Karpas-422 (cell line): ENCODE measurements at regions not wholly inside any gene's neighbourhood (a gene's known extent, or its start where the extent isn't known, plus 50 kb on each side); places are given as distances from the start of the nearest gene placed in this dataset.

Experiments
- DNase-seq: peaks from one replicate; pipeline ENCODE4 v3.0.0-alpha.2; 2015
- H2AFZ ChIP-seq: fragments of 200-600 bp; sonication (generic); 2 replicates; pipeline ENCODE4 v1.6.1; 2014; ENCODE audit warnings: antibody characterized with exemption, low read length, mixed read lengths
- H3K27ac ChIP-seq: fragments of 200-600 bp; sonication (generic); 2 replicates; pipeline ENCODE4 v1.5.1; 2014; ENCODE audit warnings: mild to moderate bottlenecking, low read length, moderate library complexity
- H3K27me3 ChIP-seq: fragments of 200-600 bp; sonication (generic); 2 replicates; pipeline ENCODE4 v1.6.1; 2014; ENCODE audit warnings: low read length, mixed read lengths
- H3K36me3 ChIP-seq: fragments of 200-600 bp; sonication (generic); 2 replicates; pipeline ENCODE4 v1.6.1; 2014; ENCODE audit warnings: low read length, mixed read lengths; ENCODE audit not compliant: insufficient read depth
- H3K4me1 ChIP-seq: fragments of 200-600 bp; sonication (generic); 2 replicates; pipeline ENCODE4 v1.6.1; 2014; ENCODE audit warnings: mild to moderate bottlenecking, low read length, mixed read lengths
- H3K4me2 ChIP-seq: fragments of 200-600 bp; sonication (generic); 2 replicates; pipeline ENCODE4 v1.6.1; 2014; ENCODE audit warnings: low read length, low read depth, mild to moderate bottlenecking; ENCODE audit not compliant: poor library complexity, severe bottlenecking
- H3K4me3 ChIP-seq: fragments of 200-600 bp; sonication (generic); 2 replicates; pipeline ENCODE4 v1.5.1; 2014; ENCODE audit warnings: mild to moderate bottlenecking, antibody characterized with exemption, low read length, mixed read lengths
- H3K79me2 ChIP-seq: fragments of 200-600 bp; sonication (generic); 2 replicates; pipeline ENCODE4 v1.6.1; 2014; ENCODE audit warnings: mild to moderate bottlenecking, low read length, mixed read lengths
- H3K9ac ChIP-seq: fragments of 200-600 bp; sonication (generic); 2 replicates; pipeline ENCODE4 v1.6.0; 2014; ENCODE audit warnings: low read length
- H3K9me2 ChIP-seq: fragments of 200-600 bp; sonication (generic), shearing (Covaris generic); replicated peaks from 2 replicates; pipeline ENCODE4 v1.6.0; 2014; ENCODE audit warnings: mild to moderate bottlenecking, low read length, moderate library complexity; ENCODE audit not compliant: insufficient read depth
- H3K9me3 ChIP-seq: fragments of 300-700, 200-600 bp; sonication (generic); 2 replicates; pipeline ENCODE4 v1.6.1; 2014; ENCODE audit warnings: low read length, mixed read lengths
- H4K20me1 ChIP-seq: fragments of 200-600 bp; sonication (generic); 2 replicates; pipeline ENCODE4 v1.6.1; 2014; ENCODE audit warnings: mild to moderate bottlenecking, antibody characterized with exemption, low read length, low read depth; ENCODE audit not compliant: insufficient read depth

DNA sequence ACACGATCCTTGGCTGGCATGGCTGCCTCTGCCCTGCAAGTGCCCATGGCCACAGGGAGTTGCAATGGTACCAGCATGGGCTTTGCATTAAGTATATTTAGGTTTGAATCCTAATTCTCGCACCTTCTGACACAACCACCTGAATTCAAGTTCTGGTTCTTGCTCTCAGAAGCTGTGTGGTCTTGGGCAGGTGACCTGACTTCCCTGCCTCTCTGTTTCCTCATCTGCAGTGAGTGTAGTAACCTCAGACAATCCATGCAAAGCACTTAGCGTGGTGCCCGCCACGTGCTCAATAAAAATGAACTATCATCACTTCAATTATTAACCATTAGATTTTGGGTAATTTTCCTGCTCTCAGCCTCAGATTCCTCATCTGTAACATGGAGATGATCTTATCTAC lies 378.8 kb upstream of the ARID1B start:
- Histone ChIP-seq H4K20me1 (no peaks in the 10 kb centered on the region), H3K27ac (no peak overlapping the region), H3K9me2 (no peaks in the 10 kb centered on the region), H3K79me2 (no peaks in the 10 kb centered on the region), H3K36me3 (no peaks in the 10 kb centered on the region), H3K4me1 (no peaks in the 10 kb centered on the region), H3K9ac (no peak overlapping the region), H2AFZ (no peak overlapping the region), H3K4me3 (no peak overlapping the region), H3K27me3 (no peaks in the 10 kb centered on the region), H3K9me3 (no peaks in the 10 kb centered on the region), H3K4me2 (no peak overlapping the region)
- DNase-seq, result no peak

DNA sequence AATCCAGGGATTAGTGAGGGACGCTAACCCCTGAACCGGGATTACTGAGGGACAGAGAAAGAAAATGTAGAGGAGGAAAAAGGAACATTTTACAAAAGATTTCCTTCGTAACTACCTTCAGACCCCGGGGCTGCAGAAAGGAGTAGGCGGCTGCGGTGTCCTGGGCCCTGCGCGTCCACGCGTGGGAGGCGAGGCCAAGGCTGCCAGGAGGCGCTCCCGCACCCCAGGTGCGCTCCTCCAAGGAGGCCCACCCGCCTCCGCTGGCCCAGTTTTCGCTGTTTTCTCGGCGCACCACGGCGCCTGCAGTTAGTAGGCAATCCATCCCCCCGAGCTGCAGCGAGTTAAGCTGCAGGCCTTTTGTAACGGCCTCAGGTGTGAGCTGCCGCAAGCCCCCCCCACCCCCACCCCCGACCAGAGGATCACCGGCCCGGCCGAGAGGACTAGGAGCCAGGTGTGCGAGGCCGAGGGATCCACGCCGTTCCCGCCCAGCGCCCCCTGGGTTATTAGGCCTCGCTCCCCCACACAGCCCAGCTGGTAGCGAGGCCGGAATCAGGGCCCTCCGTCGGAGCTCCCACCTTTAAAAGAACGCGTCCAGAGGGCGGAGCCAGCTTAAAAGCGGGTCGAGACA lies 380.3 kb upstream of the ARID1B start:
- no peaks in the 10 kb centered on the region for H3K79me2 ChIP-seq
- H3K36me3 ChIP-seq, result no peaks in the 10 kb centered on the region
- no peaks in the 10 kb centered on the region for H3K9me2 ChIP-seq
- H3K4me1 ChIP-seq, result no peaks in the 10 kb centered on the region
- no peak overlapping the region for H3K4me3 ChIP-seq
- no peak for DNase-seq
- no peak overlapping the region for H3K9ac ChIP-seq
- H4K20me1 ChIP-seq, result no peaks in the 10 kb centered on the region
- no peak overlapping the region for H3K27ac ChIP-seq
- no peak overlapping the region for H3K4me2 ChIP-seq
- no peak overlapping the region for H2AFZ ChIP-seq
- H3K9me3 ChIP-seq, result no peaks in the 10 kb centered on the region
- no peaks in the 10 kb centered on the region for H3K27me3 ChIP-seq

DNA sequence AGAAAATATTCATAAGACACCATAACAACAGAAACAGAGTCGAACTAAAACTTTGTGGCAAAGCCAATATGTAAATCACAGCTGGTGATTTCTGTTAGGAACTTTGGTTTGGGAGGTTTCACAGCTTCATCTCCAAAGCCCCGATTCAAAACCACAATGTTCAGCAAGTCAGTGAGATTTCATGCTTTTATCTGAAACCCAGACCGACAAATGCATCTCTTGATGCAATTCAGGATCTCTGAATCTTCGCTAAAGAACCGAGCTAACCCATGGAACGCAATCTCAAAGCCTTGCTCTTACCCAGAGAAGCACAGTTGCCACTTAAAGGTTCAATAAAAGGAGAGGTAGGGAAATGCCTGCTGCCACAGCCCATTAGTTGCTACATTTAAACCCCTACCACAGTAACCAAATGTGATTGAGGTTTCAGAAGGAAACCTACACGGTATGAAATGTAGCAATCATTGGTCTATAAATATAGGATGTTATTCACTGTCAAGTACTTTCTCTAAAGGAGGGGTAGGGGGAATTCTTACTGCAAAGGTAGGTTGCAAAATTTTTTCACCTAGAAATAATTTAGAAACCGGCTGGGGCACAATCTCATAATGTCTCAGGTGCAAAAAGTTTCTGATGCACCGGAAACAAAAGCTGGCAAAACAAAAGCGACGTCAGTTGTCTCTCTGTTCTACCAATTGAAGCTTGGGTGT lies 381.0 kb upstream of the ARID1B start:
- Histone ChIP-seq H4K20me1 (no peaks in the 10 kb centered on the region), H3K4me1 (no peaks in the 10 kb centered on the region), H3K9ac (no peak overlapping the region), H3K27me3 (no peaks in the 10 kb centered on the region), H2AFZ (no peak overlapping the region), H3K4me3 (no peak overlapping the region), H3K9me3 (no peaks in the 10 kb centered on the region), H3K27ac (no peak overlapping the region), H3K36me3 (no peaks in the 10 kb centered on the region), H3K9me2 (no peaks in the 10 kb centered on the region), H3K4me2 (no peak overlapping the region), H3K79me2 (no peaks in the 10 kb centered on the region)
- DNase-seq, result no peak

DNA sequence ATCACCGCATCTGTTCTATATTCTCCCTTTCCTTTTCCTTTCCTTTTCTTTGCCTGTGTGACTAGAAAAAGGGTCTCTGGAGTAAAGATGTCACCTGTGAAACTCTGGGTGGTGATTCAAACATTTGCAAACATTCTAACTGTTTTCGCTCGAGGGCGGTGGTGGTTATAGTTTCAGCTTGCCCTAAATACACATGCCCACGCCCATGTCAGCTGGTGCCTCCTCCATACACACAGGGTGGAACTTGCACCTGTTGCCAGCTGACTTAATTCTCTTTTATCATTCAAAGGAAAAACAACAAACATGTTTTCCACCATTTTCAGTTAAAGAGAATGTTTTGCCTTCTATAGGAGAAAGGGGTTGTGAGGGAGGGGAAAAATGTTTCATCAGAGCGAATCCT lies 381.9 kb upstream of the ARID1B start:
- H3K27ac ChIP-seq, result no peak overlapping the region
- no peaks in the 10 kb centered on the region for H3K9me3 ChIP-seq
- no peak overlapping the region for H3K9ac ChIP-seq
- no peaks in the 10 kb centered on the region for H3K27me3 ChIP-seq
- H3K4me1 ChIP-seq, result no peaks in the 10 kb centered on the region
- no peak overlapping the region for H2AFZ ChIP-seq
- no peaks in the 10 kb centered on the region for H3K36me3 ChIP-seq
- H3K79me2 ChIP-seq, result no peaks in the 10 kb centered on the region
- H3K9me2 ChIP-seq, result no peaks in the 10 kb centered on the region
- no peaks in the 10 kb centered on the region for H4K20me1 ChIP-seq
- H3K4me3 ChIP-seq, result no peak overlapping the region
- no peak for DNase-seq
- no peak overlapping the region for H3K4me2 ChIP-seq

DNA sequence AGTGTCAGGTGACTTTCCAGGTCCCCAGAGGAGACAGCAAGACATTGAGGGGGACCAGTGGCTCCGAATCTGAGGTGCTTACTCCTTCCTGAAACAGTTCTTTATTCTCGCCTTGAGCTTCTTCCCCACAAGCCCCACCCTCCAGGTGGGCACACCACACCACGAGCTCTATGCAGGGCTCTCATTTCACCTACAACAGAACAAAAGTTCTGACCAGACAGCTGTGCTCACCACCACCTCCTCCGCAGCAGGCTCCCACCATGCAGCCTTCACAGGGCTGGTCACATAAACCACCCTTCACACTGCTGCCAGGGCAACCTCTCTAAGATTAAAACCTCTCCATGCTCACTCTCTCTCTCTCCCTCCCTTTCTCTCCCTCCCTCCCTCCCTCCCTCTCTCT lies 384.5 kb upstream of the ARID1B start:
- Histone ChIP-seq H3K4me3 (no peak overlapping the region), H3K4me1 (no peaks in the 10 kb centered on the region)
- DNase-seq, result no peak

DNA sequence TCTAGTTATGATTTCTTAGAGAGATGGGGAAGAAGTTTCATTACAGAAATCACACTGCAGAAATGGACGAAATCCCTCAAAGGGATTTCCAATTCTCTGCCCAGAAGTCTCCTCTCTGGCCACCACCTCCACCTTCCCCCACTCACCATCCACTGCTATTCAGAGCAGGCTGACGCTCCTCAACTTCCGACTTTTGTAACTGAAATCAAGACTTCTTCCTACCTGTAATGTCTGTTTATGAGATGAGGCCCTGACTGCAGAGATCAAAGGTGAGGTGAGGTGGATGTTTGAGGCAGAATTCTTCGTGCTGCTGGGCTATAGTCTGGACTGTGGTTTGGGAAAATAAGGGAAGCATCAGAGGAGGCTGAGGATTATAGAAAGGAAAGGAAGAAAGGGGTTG lies 385.2 kb upstream of the ARID1B start:
- H3K4me2 ChIP-seq, result no peak overlapping the region
- H3K4me3 ChIP-seq, result no peak overlapping the region
- DNase-seq, result no peak

More for the DNA sequence above, 384.5 kb upstream of the ARID1B start:
- Histone ChIP-seq H3K36me3 (no peaks in the 10 kb centered on the region), H3K27ac (no peak overlapping the region), H4K20me1 (no peaks in the 10 kb centered on the region), H3K27me3 (no peaks in the 10 kb centered on the region), H3K79me2 (no peaks in the 10 kb centered on the region), H3K4me2 (no peak overlapping the region), H3K9ac (no peak overlapping the region), H3K9me2 (no peaks in the 10 kb centered on the region), H3K9me3 (no peaks in the 10 kb centered on the region), H2AFZ (no peak overlapping the region)

DNA sequence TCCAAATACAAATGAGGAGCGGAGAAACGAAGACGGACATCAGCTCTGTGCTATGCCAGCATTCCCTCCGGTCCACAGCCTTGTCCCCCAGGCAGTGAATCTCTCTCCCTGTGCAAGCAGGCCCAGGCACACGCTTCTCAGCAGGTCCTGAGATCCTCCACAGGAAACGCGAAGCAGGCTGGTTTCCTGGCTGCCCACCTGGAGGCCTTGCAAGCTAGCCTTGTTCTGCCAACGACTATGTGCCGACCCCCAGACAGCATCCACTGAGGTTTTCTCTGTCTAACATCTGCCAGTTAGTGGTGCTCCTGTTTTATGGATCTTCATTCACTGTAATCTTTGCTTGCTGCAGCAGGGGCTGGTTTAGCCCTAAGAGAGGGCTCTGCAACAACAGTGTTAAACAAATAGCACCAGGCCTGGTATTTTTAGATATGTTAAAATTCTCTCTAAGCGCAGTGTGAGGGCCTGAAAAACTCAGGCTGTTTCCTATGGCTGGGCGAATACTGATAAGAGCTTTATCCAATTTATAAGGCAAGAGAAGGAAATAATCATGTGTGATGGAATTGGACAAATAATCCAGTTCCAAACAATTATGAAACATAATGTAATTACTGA lies 386.0 kb upstream of the ARID1B start:
- no peaks in the 10 kb centered on the region for H3K9me3 ChIP-seq
- H3K27me3 ChIP-seq, result no peaks in the 10 kb centered on the region
- H3K79me2 ChIP-seq, result no peaks in the 10 kb centered on the region
- H3K4me1 ChIP-seq, result no peaks in the 10 kb centered on the region
- H3K9me2 ChIP-seq, result no peaks in the 10 kb centered on the region
- DNase-seq, result no peak
- H3K27ac ChIP-seq, result no peak overlapping the region
- H3K4me2 ChIP-seq, result no peak overlapping the region
- H3K9ac ChIP-seq, result no peak overlapping the region
- H2AFZ ChIP-seq, result no peak overlapping the region
- no peaks in the 10 kb centered on the region for H3K36me3 ChIP-seq
- no peak overlapping the region for H3K4me3 ChIP-seq
- no peaks in the 10 kb centered on the region for H4K20me1 ChIP-seq

More for the DNA sequence above, 385.2 kb upstream of the ARID1B start:
- Histone ChIP-seq H3K4me1 (no peaks in the 10 kb centered on the region), H3K27ac (no peak overlapping the region), H4K20me1 (no peaks in the 10 kb centered on the region), H3K27me3 (no peaks in the 10 kb centered on the region), H3K9ac (no peak overlapping the region), H3K9me3 (no peaks in the 10 kb centered on the region), H3K36me3 (no peaks in the 10 kb centered on the region), H3K79me2 (no peaks in the 10 kb centered on the region), H2AFZ (no peak overlapping the region), H3K9me2 (no peaks in the 10 kb centered on the region)

DNA sequence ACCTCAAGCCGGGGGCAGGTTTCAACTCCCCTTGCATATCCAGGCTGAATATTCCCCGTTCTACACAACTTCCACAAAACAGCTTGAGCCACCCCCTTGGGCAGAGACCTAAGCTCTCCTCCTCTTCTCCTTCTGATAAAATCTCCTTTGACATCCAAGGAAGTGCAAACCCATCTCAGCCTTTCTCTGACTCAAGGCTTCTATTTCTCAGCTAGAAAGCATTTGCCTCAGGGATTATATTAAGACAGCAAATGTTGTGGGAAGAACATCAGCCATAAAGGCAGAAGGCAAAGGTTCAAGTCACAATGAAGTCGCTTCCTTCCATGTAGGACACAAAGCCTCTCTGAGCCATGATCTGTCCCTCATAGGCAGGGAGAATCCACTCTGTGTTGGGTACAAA lies 386.6 kb upstream of the ARID1B start:
- Histone ChIP-seq H3K27ac (no peak overlapping the region), H3K36me3 (no peaks in the 10 kb centered on the region), H3K4me3 (no peak overlapping the region), H2AFZ (no peak overlapping the region), H3K4me2 (no peak overlapping the region), H3K9me2 (no peaks in the 10 kb centered on the region), H3K9ac (no peak overlapping the region), H3K27me3 (no peaks in the 10 kb centered on the region), H4K20me1 (no peaks in the 10 kb centered on the region), H3K9me3 (no peaks in the 10 kb centered on the region), H3K4me1 (no peaks in the 10 kb centered on the region), H3K79me2 (no peaks in the 10 kb centered on the region)
- no peak for DNase-seq
